ENCODE measurements at regions not wholly inside any gene's neighbourhood (a gene's known extent, or its start where the extent isn't known, plus 50 kb on each side); places are given as distances from the start of the nearest gene placed in this dataset.

GRCh38 chr4:3661989-3662388, 104.2 kb upstream of the ADRA2C start:
- TF ChIP-seq CTCF (IDR thresholded peaks at IDR 0.05; ENCODE audit: insufficient read depth, low read length, poor library complexity, severe bottlenecking) (no peak), EZH2phosphoT487 (conservative IDR thresholded peaks at IDR 0.05; ENCODE audit: low read length) (no peak)

Data from SU-DHL-6 (cell line).